ENCODE measurements at regions not wholly inside any gene's neighbourhood (a gene's known extent, or its start where the extent isn't known, plus 50 kb on each side); places are given as distances from the start of the nearest gene placed in this dataset.

DNA sequence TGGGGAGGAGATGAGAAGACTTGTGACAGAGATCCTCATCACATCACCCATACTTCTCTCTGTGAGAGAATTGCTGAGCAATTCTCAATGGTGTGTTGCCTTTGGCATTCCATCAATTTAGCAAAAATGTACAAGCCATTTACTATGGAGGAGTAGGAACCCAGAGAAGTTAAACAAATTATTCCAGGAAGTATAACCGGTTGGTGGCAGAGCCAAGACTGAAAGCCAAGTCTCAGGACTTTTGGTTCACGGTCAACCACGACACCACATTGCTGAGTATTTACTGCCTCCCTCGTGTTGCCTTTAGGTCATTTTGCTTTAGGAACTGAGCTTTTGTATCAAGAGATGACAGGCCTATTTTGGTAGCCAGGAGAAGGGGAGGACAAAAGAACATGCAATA, 88.0 kb upstream of the ELMO1 start:
- Histone ChIP-seq H3K79me2 (ENCODE audit: insufficient read depth, low read length) (no peaks in the 10 kb centered on the region), H3K36me3 (replicated peaks in 1 of 2; ENCODE audit: control insufficient read depth in 1 of 2, insufficient read depth in 2 of 2, low read length in 2 of 2) (no peaks in the 10 kb centered on the region), H3K27ac (ENCODE audit: low read depth in 1 of 2, low read length in 2 of 2) (no peak overlapping the region), H3K4me3 (replicated peaks in 1 of 3; ENCODE audit: low read depth in 2 of 3, low read length in 3 of 3) (no peak overlapping the region), H2AFZ (ENCODE audit: insufficient read depth, low read depth, low read length, poor library complexity, severe bottlenecking) (no peak overlapping the region), H3K4me1 (ENCODE audit: control insufficient read depth in 1 of 2, insufficient read depth in 2 of 2, low read length in 2 of 2) (no peaks in the 10 kb centered on the region), H3K9me3 (replicated peaks in 1 of 2; ENCODE audit: control insufficient read depth in 1 of 2, insufficient read depth in 1 of 2, low read length in 2 of 2) (no peaks in the 10 kb centered on the region), H3K4me2 (replicated peaks; ENCODE audit: extremely low read depth, low read length, poor library complexity, severe bottlenecking) (no peak overlapping the region), H3K27me3 (ENCODE audit: control insufficient read depth in 2 of 2, insufficient read depth in 2 of 2, low read length in 2 of 2) (no peaks in the 10 kb centered on the region), H4K20me1 (ENCODE audit: insufficient read depth, low read length) (no peaks in the 10 kb centered on the region), H3K9ac (ENCODE audit: insufficient read depth, low read length, poor library complexity, severe bottlenecking) (no peak overlapping the region)
- H3K4me3 Mint-ChIP-seq, result no peak overlapping the region
- peaks cover 2% of the 10 kb centered on the region for H3K4me1 Mint-ChIP-seq
- H3K27ac Mint-ChIP-seq, result no peak overlapping the region
- no peak for DNase-seq
- 52% methylated on average over 3 of the region's 4 CpGs for WGBS (ENCODE audit: insufficient coverage)
- TF ChIP-seq, protein P1, sequence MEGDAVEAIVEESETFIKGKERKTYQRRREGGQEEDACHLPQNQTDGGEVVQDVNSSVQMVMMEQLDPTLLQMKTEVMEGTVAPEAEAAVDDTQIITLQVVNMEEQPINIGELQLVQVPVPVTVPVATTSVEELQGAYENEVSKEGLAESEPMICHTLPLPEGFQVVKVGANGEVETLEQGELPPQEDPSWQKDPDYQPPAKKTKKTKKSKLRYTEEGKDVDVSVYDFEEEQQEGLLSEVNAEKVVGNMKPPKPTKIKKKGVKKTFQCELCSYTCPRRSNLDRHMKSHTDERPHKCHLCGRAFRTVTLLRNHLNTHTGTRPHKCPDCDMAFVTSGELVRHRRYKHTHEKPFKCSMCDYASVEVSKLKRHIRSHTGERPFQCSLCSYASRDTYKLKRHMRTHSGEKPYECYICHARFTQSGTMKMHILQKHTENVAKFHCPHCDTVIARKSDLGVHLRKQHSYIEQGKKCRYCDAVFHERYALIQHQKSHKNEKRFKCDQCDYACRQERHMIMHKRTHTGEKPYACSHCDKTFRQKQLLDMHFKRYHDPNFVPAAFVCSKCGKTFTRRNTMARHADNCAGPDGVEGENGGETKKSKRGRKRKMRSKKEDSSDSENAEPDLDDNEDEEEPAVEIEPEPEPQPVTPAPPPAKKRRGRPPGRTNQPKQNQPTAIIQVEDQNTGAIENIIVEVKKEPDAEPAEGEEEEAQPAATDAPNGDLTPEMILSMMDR (IDR thresholded peaks at IDR 0.05), result no peak
- H3K9me3 Mint-ChIP-seq, result peaks cover 0 to 6% (median 0%) of the 10 kb centered on the region in 7 donors
- peaks cover 2 to 3% (median 2%) of the 10 kb centered on the region in 3 donors for H3K27me3 Mint-ChIP-seq (ENCODE audit: low read depth in 3 of 3)
- intact Hi-C loops (cut with micrococcal nuclease), result no loop called here
- no peaks in the 10 kb centered on the region for H3K36me3 Mint-ChIP-seq

DNA sequence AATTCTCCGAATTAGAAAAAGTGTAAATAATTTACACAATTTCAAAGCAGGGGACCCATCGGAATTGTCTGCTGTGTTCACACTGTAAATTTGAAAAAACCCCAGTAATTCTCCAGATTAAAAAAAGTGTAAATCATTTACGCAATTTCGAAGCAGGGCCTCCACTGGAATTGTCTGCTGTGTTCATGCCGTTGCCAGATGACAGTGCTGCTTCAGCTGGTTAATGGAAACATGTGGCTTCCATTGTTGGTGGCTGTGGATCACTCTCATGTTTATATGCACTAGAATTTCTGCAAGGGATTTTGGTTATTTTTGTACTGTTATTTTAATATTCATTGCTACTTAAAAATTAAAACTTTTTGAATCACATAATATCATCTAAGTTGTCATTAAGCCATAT, 88.8 kb upstream of the ELMO1 start:
- H4K20me1 ChIP-seq (ENCODE audit: insufficient read depth, low read length), result no peaks in the 10 kb centered on the region

More for the DNA sequence above, 88.8 kb upstream of the ELMO1 start:
- intact Hi-C loops (cut with micrococcal nuclease), result no loop called here
- TF ChIP-seq, protein P1 (IDR thresholded peaks at IDR 0.05), result no peak
- 72% methylated on average over 4 of the region's 5 CpGs for WGBS (ENCODE audit: insufficient coverage)
- Histone ChIP-seq H3K4me2 (replicated peaks; ENCODE audit: extremely low read depth, low read length, poor library complexity, severe bottlenecking) (no peak overlapping the region), H3K4me3 (replicated peaks in 1 of 3; ENCODE audit: low read depth in 2 of 3, low read length in 3 of 3) (no peak overlapping the region), H3K27ac (ENCODE audit: low read depth in 1 of 2, low read length in 2 of 2) (no peak overlapping the region), H3K9me3 (replicated peaks in 1 of 2; ENCODE audit: control insufficient read depth in 1 of 2, insufficient read depth in 1 of 2, low read length in 2 of 2) (no peaks in the 10 kb centered on the region), H2AFZ (ENCODE audit: insufficient read depth, low read depth, low read length, poor library complexity, severe bottlenecking) (no peak overlapping the region), H3K27me3 (ENCODE audit: control insufficient read depth in 2 of 2, insufficient read depth in 2 of 2, low read length in 2 of 2) (no peaks in the 10 kb centered on the region), H3K79me2 (ENCODE audit: insufficient read depth, low read length) (no peaks in the 10 kb centered on the region), H3K9ac (ENCODE audit: insufficient read depth, low read length, poor library complexity, severe bottlenecking) (no peak overlapping the region), H3K4me1 (ENCODE audit: control insufficient read depth in 1 of 2, insufficient read depth in 2 of 2, low read length in 2 of 2) (no peaks in the 10 kb centered on the region), H3K36me3 (replicated peaks in 1 of 2; ENCODE audit: control insufficient read depth in 1 of 2, insufficient read depth in 2 of 2, low read length in 2 of 2) (no peaks in the 10 kb centered on the region)
- no peak for DNase-seq
- no peak overlapping the region for H3K27ac Mint-ChIP-seq
- no peaks in the 10 kb centered on the region for H3K36me3 Mint-ChIP-seq
- H3K4me1 Mint-ChIP-seq, result peaks cover 2% of the 10 kb centered on the region
- no peak overlapping the region for H3K4me3 Mint-ChIP-seq
- peaks cover 0 to 6% (median 0%) of the 10 kb centered on the region in 7 donors for H3K9me3 Mint-ChIP-seq
- peaks cover 2 to 3% (median 2%) of the 10 kb centered on the region in 3 donors for H3K27me3 Mint-ChIP-seq (ENCODE audit: low read depth in 3 of 3)
